ENCODE measurements at regions not wholly inside any gene's neighbourhood (a gene's known extent, or its start where the extent isn't known, plus 50 kb on each side); places are given as distances from the start of the nearest gene placed in this dataset.
"Not testable (repeated sequence)": the region's sequence is repeated elsewhere in the genome, so short reads cannot be mapped to it uniquely, and the experiment has no call there.

DNA sequence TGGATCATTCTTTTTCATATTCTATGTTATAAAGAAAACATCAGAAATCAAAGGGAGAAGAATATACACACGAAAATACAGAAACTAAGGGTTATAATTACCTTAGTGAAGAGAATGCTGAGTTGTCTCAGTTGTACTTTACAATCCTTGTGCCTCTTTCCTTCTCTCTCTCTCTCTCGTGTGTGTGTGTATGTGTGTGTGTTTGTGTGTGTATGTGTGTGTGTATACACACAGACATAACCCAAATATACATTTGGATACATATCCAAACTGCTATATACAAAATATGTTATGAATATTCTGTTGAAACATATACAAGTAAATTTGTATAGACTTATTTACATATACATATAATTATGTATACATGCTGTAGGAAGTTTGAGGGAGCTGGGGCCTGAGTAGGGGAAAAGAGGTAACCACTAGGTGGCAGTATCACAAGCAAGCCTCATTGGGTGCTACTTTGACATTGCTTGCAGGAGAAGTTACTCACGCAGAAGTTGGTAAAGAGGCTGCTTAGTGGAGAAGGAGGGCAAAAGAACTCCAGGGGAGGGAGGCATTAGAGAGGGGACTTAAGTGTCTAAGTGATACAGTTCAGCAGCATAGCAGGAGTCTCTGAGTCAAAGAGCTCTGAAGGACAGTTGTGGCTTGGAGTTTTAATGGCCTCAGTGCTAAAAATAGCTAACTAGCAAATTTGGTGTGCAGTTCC is 465.1 kb upstream of the PCDH20 start:
- no peaks in the 10 kb centered on the region; the same call in 1 of the 2 replicates for H3K9me2 ChIP-seq (ENCODE audit: insufficient read depth)
- no peaks in the 10 kb centered on the region for H3K79me2 ChIP-seq (replicated peaks; ENCODE audit: insufficient read depth)
- Mint-ChIP-seq H3K9me3 (peaks cover 41% of the 10 kb centered on the region), H3K36me3 (ENCODE audit: low read depth) (peaks cover 26% of the 10 kb centered on the region), H3K4me3 (no peak overlapping the region), H3K4me1 (no peaks in the 10 kb centered on the region), H3K27me3 (ENCODE audit: insufficient read depth, low read depth, poor library complexity) (no peaks in the 10 kb centered on the region), H3K27ac (no peak overlapping the region)
- H4K20me1 ChIP-seq (replicated peaks; ENCODE audit: insufficient read depth), result no peaks in the 10 kb centered on the region
- H3K4me2 ChIP-seq, result no peak overlapping the region
- no peaks in the 10 kb centered on the region for H3K27me3 ChIP-seq (ENCODE audit: insufficient read depth)
- DNase-seq (ENCODE audit: low spot score) (peak; percentile 84), ATAC-seq (peak; percentile 98)
- H3K27ac ChIP-seq (ENCODE audit: low read depth), result no peak overlapping the region
- peaks cover 3% of the 10 kb centered on the region for H3K36me3 ChIP-seq (ENCODE audit: insufficient read depth)
- H3K4me3 ChIP-seq, result no peak overlapping the region
- TF ChIP-seq, protein P1, sequence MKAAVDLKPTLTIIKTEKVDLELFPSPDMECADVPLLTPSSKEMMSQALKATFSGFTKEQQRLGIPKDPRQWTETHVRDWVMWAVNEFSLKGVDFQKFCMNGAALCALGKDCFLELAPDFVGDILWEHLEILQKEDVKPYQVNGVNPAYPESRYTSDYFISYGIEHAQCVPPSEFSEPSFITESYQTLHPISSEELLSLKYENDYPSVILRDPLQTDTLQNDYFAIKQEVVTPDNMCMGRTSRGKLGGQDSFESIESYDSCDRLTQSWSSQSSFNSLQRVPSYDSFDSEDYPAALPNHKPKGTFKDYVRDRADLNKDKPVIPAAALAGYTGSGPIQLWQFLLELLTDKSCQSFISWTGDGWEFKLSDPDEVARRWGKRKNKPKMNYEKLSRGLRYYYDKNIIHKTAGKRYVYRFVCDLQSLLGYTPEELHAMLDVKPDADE (IDR thresholded peaks at IDR 0.05), result no peak
- TF ChIP-seq JUNB (IDR thresholded peaks at IDR 0.05; ENCODE audit: unreplicated experiment), result no peak
- TF ChIP-seq, protein P2, sequence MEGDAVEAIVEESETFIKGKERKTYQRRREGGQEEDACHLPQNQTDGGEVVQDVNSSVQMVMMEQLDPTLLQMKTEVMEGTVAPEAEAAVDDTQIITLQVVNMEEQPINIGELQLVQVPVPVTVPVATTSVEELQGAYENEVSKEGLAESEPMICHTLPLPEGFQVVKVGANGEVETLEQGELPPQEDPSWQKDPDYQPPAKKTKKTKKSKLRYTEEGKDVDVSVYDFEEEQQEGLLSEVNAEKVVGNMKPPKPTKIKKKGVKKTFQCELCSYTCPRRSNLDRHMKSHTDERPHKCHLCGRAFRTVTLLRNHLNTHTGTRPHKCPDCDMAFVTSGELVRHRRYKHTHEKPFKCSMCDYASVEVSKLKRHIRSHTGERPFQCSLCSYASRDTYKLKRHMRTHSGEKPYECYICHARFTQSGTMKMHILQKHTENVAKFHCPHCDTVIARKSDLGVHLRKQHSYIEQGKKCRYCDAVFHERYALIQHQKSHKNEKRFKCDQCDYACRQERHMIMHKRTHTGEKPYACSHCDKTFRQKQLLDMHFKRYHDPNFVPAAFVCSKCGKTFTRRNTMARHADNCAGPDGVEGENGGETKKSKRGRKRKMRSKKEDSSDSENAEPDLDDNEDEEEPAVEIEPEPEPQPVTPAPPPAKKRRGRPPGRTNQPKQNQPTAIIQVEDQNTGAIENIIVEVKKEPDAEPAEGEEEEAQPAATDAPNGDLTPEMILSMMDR (conservative IDR thresholded peaks at IDR 0.05; ENCODE audit: low read depth in 2 of 2), result peak; percentile 77 to 87
- peak overlapping the region; percentile 29; the same call in 1 of the 2 replicates for H2AFZ ChIP-seq
- H3F3A ChIP-seq (replicated peaks; ENCODE audit: low read depth), result no peaks in the 10 kb centered on the region
- no peaks in the 10 kb centered on the region for H3K4me1 ChIP-seq (ENCODE audit: insufficient read depth)

DNA sequence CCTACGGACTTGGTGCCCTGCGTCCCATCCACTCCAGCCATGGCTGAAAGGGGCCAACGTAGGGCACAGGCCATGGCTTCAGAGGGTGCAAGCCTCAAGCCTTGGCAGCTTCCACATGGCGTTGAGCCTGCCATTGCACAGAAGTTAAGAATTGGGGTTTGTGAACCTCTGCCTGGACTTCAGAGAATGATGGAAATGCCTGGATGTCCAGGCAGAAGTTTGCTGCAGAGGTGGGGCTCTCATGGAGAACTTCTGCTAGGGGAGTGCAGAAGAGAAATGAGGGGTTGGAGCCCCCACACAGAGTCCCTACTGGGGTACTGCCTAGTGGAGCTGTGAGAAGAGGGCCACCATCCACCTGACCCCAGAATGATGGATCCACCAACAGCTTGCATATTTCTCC is 462.9 kb upstream of the PCDH20 start:
- ATAC-seq; H3K4me3 Mint-ChIP-seq; H3K27me3 ChIP-seq (ENCODE audit: insufficient read depth); H3K79me2 ChIP-seq (replicated peaks; ENCODE audit: insufficient read depth); H3K4me1 ChIP-seq (ENCODE audit: insufficient read depth); H3K9me2 ChIP-seq (ENCODE audit: insufficient read depth); H2AFZ ChIP-seq; DNase-seq (ENCODE audit: low spot score); H3K4me2 ChIP-seq; H3K27ac Mint-ChIP-seq; H3K27ac ChIP-seq (ENCODE audit: low read depth); H3K27me3 Mint-ChIP-seq (ENCODE audit: insufficient read depth, low read depth, poor library complexity); H4K20me1 ChIP-seq (replicated peaks; ENCODE audit: insufficient read depth); H3K36me3 ChIP-seq (ENCODE audit: insufficient read depth); H3K4me1 Mint-ChIP-seq; H3F3A ChIP-seq (replicated peaks; ENCODE audit: low read depth); H3K4me3 ChIP-seq: not testable (repeated sequence)
- Mint-ChIP-seq H3K36me3 (ENCODE audit: low read depth) (peaks cover 38% of the 10 kb centered on the region), H3K9me3 (peaks cover 58% of the 10 kb centered on the region)

DNA sequence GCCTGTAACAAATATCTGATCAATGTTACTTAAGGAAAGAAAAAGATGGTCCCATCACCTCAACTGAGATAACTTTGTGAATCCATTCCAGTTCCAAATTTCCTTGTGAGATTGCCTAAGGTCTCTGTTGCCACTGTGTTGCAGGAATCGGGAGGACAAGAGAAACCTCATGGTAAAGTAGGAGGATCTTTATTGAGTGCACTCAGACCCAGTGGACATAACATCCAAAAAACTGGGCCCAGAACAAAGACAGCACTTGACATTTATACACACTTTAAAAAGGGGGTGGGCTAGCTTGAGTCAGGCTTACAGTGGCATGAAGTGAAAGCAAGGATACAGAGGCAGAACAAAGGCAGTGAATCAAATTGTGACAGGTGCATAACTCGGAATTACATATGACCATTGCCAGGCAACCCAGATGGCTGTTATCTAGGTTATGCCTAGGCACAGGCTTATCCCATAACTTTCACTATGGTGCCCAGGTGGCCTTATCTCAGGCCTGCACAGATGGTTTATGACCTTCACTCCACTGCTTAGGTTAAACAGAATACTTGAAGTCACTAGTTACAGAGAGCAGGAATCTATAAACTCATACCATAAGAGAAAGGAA is 459.4 kb upstream of the PCDH20 start:
- H3K27me3 Mint-ChIP-seq (ENCODE audit: insufficient read depth, low read depth, poor library complexity), result no peaks in the 10 kb centered on the region
- no peaks in the 10 kb centered on the region for H3K27me3 ChIP-seq (ENCODE audit: insufficient read depth)
- H3K27ac Mint-ChIP-seq, result no peak overlapping the region
- no peak overlapping the region for H2AFZ ChIP-seq
- no peak overlapping the region for H3K4me3 ChIP-seq
- H3F3A ChIP-seq (replicated peaks; ENCODE audit: low read depth), result no peaks in the 10 kb centered on the region
- no peak overlapping the region for H3K27ac ChIP-seq (ENCODE audit: low read depth)
- H3K79me2 ChIP-seq (replicated peaks; ENCODE audit: insufficient read depth), result no peaks in the 10 kb centered on the region
- no peaks in the 10 kb centered on the region; the same call in 1 of the 2 replicates for H3K9me2 ChIP-seq (ENCODE audit: insufficient read depth)
- peaks cover 38% of the 10 kb centered on the region for H3K36me3 Mint-ChIP-seq (ENCODE audit: low read depth)
- peaks cover 57% of the 10 kb centered on the region for H3K9me3 Mint-ChIP-seq
- H3K4me1 ChIP-seq (ENCODE audit: insufficient read depth), result no peaks in the 10 kb centered on the region
- peaks cover 3% of the 10 kb centered on the region for H3K36me3 ChIP-seq (ENCODE audit: insufficient read depth)
- H4K20me1 ChIP-seq (replicated peaks; ENCODE audit: insufficient read depth), result no peaks in the 10 kb centered on the region
- H3K4me2 ChIP-seq, result no peak overlapping the region
- H3K4me3 Mint-ChIP-seq, result no peak overlapping the region
- DNase-seq (ENCODE audit: low spot score), result no peak
- no peaks in the 10 kb centered on the region for H3K4me1 Mint-ChIP-seq
- ATAC-seq, result no peak
- TF ChIP-seq, protein P1 (IDR thresholded peaks at IDR 0.05), result no peak
- TF ChIP-seq, protein P2 (conservative IDR thresholded peaks at IDR 0.05; ENCODE audit: low read depth in 2 of 2), result no peak
- TF ChIP-seq, protein P3, sequence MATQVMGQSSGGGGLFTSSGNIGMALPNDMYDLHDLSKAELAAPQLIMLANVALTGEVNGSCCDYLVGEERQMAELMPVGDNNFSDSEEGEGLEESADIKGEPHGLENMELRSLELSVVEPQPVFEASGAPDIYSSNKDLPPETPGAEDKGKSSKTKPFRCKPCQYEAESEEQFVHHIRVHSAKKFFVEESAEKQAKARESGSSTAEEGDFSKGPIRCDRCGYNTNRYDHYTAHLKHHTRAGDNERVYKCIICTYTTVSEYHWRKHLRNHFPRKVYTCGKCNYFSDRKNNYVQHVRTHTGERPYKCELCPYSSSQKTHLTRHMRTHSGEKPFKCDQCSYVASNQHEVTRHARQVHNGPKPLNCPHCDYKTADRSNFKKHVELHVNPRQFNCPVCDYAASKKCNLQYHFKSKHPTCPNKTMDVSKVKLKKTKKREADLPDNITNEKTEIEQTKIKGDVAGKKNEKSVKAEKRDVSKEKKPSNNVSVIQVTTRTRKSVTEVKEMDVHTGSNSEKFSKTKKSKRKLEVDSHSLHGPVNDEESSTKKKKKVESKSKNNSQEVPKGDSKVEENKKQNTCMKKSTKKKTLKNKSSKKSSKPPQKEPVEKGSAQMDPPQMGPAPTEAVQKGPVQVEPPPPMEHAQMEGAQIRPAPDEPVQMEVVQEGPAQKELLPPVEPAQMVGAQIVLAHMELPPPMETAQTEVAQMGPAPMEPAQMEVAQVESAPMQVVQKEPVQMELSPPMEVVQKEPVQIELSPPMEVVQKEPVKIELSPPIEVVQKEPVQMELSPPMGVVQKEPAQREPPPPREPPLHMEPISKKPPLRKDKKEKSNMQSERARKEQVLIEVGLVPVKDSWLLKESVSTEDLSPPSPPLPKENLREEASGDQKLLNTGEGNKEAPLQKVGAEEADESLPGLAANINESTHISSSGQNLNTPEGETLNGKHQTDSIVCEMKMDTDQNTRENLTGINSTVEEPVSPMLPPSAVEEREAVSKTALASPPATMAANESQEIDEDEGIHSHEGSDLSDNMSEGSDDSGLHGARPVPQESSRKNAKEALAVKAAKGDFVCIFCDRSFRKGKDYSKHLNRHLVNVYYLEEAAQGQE (IDR thresholded peaks at IDR 0.05; ENCODE audit: unreplicated experiment), result no peak
- TF ChIP-seq ZNF114 (CRISPR knock-in tag; IDR thresholded peaks at IDR 0.05), result no peak

Measured in GM23338 (cell line).